T-cell (primary cell): ENCODE measurements at regions not wholly inside any gene's neighbourhood (a gene's known extent, or its start where the extent isn't known, plus 50 kb on each side); places are given as distances from the start of the nearest gene placed in this dataset.
"Not testable (repeated sequence)": the region's sequence is repeated elsewhere in the genome, so short reads cannot be mapped to it uniquely, and the experiment has no call there.

Source experiments
- ATAC-seq, 4 experiments: fragments of 200-7000 bp in 3 of 4; fragments of 150-1000 bp in 1 of 4; cut with Tn5 transposase; replicated peaks in 1 of 4; 1 replicate in 3 of 4; 2 replicates in 1 of 4; pipeline ENCODE4 v1.10.0; 2021; ENCODE audit warnings: moderate library complexity in 3 of 4, mild to moderate bottlenecking in 2 of 4, moderate number of reproducible peaks in 1 of 4
- CTCF ChIA-PET, 2 donors: fragments of 300-600 bp; sonication (Branson Sonifier 250); formaldehyde crosslinking; loops; one replicate each; lab custom pipeline; 2022; ENCODE audit warnings: antibody characterized with exemption in 2 of 2; lab: Charles Lee
- POLR2A ChIA-PET, 2 donors: fragments of 300-600 bp; sonication (Branson Sonifier 250); formaldehyde crosslinking; loops; one replicate each; lab custom pipeline; 2022; ENCODE audit warnings: antibody characterized with exemption in 2 of 2; lab: Charles Lee
- DNase-seq, 35 experiments: peaks; one replicate each; pipeline versions ENCODE4 v3.0.0 to v3.0.0-alpha.2; 2013 to 2023
- H3K27ac ChIP-seq: one replicate; pipeline ENCODE4 v1.5.1; 2013; ENCODE audit warnings: low read length
- H3K27me3 ChIP-seq, 2 experiments: replicated peaks in 1 of 2; 1 replicate in 1 of 2; 2 replicates in 1 of 2; pipeline versions ENCODE4 v1.6.1 to v1.7.0; 2013; ENCODE audit warnings: low read length in 1 of 2, mixed read lengths in 1 of 2; ENCODE audit not compliant: control insufficient read depth in 2 of 2, insufficient read depth in 2 of 2; ENCODE audit errors: extremely low read depth in 1 of 2
- H3K36me3 ChIP-seq, 2 donors: 1 replicate in 1 of 2; 2 replicates in 1 of 2; pipeline versions ENCODE4 v1.6.1 to v1.7.0; 2013; ENCODE audit warnings: low read length in 1 of 2; ENCODE audit not compliant: control insufficient read depth in 2 of 2, insufficient read depth in 1 of 2; ENCODE audit errors: extremely low read depth in 1 of 2
- H3K4me1 ChIP-seq, 2 experiments: 1 replicate in 1 of 2; 2 replicates in 1 of 2; pipeline versions ENCODE4 v1.6.1 to v1.7.0; 2013; ENCODE audit warnings: low read length in 2 of 2, mixed read lengths in 1 of 2; ENCODE audit not compliant: insufficient read depth in 2 of 2, control insufficient read depth in 1 of 2; ENCODE audit errors: extremely low read depth in 1 of 2
- H3K4me3 ChIP-seq, 2 donors: 1 replicate in 1 of 2; 2 replicates in 1 of 2; pipeline versions ENCODE4 v1.5.1 to v1.7.0; 2013; ENCODE audit warnings: mild to moderate bottlenecking in 2 of 2, low read length in 1 of 2, moderate library complexity in 1 of 2; ENCODE audit not compliant: control insufficient read depth in 1 of 2; ENCODE audit errors: extremely low read depth in 1 of 2
- H3K9me3 ChIP-seq: 2 replicates; pipeline ENCODE4 v1.7.0; 2013
- H3K27ac Mint-ChIP-seq, 2 donors: one replicate each; pipeline ENCODE4 v1.8.0; 2020 to 2021; ENCODE audit warnings: mild to moderate bottlenecking in 2 of 2, mixed read lengths in 2 of 2
- H3K27me3 Mint-ChIP-seq, 2 donors: one replicate each; pipeline ENCODE4 v1.8.0; 2021 to 2022; ENCODE audit warnings: mixed read lengths in 2 of 2
- H3K36me3 Mint-ChIP-seq: one replicate; pipeline ENCODE4 v1.8.0; 2021; ENCODE audit warnings: mixed read lengths
- H3K4me1 Mint-ChIP-seq, 3 donors: one replicate each; pipeline ENCODE4 v1.8.0; 2020 to 2022; ENCODE audit warnings: mixed read lengths in 3 of 3, mild to moderate bottlenecking in 1 of 3
- H3K4me3 Mint-ChIP-seq, 3 donors: one replicate each; pipeline ENCODE4 v1.8.0; 2020 to 2022; ENCODE audit warnings: mild to moderate bottlenecking in 3 of 3, mixed read lengths in 3 of 3, moderate library complexity in 3 of 3
- H3K9me3 Mint-ChIP-seq, 3 donors: one replicate each; pipeline ENCODE4 v1.8.0; 2020 to 2022; ENCODE audit warnings: mixed read lengths in 3 of 3
- WGBS: methylation state at CpG from one replicate; pipeline ENCODE4 v1.1.5; 2013; ENCODE audit warnings: missing lambda C conversion rate; ENCODE audit not compliant: insufficient coverage; 5-methylcytosine and 5-hydroxymethylcytosine counted together

DNA sequence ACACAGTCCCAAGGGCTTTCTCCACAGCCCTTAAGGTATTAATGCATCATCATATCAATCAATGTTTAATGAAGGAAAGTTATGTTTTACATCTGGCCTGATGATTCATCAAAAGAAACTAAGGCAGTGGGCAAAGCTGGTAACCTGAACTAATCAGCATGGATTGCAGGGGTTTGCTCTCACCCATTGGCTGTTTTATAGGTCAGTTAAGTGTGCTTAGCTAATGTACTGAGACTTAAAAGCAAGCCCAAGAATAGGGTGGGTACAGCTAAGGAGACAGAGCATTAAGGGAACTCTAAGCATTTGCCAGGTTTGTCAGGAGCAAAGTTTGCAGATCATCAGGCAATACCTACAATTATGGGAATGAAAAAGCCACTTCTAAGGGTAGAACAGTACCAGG lies 1247.6 kb downstream of the CDH8 start:
- Mint-ChIP-seq H3K4me3 (no peak overlapping the region), H3K27me3 (no peaks in the 10 kb centered on the region), H3K9me3 (peaks cover 5 to 37% (median 35%) of the 10 kb centered on the region in 3 donors), H3K27ac (no peak overlapping the region), H3K4me1 (no peaks in the 10 kb centered on the region), H3K36me3 (no peaks in the 10 kb centered on the region)
- POLR2A ChIA-PET, result no interaction called here
- Histone ChIP-seq H3K27me3 (no peaks in the 10 kb centered on the region), H3K27ac (no peak overlapping the region), H3K4me3 (no peak overlapping the region), H3K36me3 (no peaks in the 10 kb centered on the region), H3K4me1 (no peaks in the 10 kb centered on the region), H3K9me3 (no peaks in the 10 kb centered on the region)
- DNase-seq (no peak), ATAC-seq (no peak)
- CTCF ChIA-PET, result no interaction called here

DNA sequence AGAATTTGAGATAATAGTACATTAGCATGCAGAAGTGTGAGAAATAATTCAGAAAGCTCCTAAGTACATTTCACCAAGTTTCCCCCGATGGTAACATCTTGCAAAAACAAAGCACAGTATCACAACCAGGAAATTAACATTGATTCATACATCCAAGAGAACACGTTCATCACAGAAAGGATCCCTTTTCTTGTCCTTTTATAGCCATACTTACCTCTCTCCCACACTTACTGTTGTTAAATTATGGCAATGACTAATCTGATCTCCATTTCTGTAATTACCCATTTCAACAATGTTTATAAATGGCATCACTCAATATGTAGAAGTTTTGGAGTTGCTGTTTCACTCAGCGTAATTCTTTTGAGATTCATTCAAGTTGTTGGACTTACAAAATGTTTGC lies 1260.0 kb downstream of the CDH8 start:
- no peaks in the 10 kb centered on the region for H3K27me3 ChIP-seq
- H3K27ac Mint-ChIP-seq, result no peak overlapping the region
- peaks cover 14 to 37% (median 16%) of the 10 kb centered on the region in 3 donors for H3K9me3 Mint-ChIP-seq
- H3K4me1 Mint-ChIP-seq, result no peaks in the 10 kb centered on the region
- CTCF ChIA-PET, result no interaction called here
- POLR2A ChIA-PET, result no interaction called here
- no peak overlapping the region for H3K4me3 Mint-ChIP-seq
- no peaks in the 10 kb centered on the region for H3K9me3 ChIP-seq
- no peak for DNase-seq
- H3K4me3 ChIP-seq, result no peak overlapping the region
- ATAC-seq, result no peak
- H3K27me3 Mint-ChIP-seq, result no peaks in the 10 kb centered on the region
- H3K4me1 ChIP-seq, result no peaks in the 10 kb centered on the region
- H3K36me3 Mint-ChIP-seq, result no peaks in the 10 kb centered on the region
- 63% methylated on average over 2 of the region's 3 CpGs for WGBS
- H3K27ac ChIP-seq, result no peak overlapping the region
- H3K36me3 ChIP-seq, result no peaks in the 10 kb centered on the region

DNA sequence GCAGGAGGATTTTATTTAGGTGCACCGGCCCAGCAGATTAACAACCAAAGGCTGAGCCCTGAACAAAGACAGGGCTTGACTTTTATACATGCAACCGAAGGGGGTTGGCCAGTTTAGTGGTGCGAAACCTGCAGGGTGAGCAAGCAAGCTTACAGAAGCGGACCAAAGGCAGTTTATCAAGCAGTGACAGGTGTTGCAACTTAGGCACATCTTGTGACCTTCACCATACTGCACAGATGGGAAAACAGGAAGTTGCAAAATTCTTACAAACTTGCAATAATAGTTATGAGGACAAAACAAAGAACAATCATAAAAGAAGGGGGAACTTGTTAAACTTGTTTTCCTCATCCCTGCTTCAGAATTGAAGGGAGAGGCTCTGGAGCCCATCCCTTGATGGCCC lies 1265.1 kb downstream of the CDH8 start:
- Histone ChIP-seq H3K4me3 (no peak overlapping the region), H3K9me3 (no peaks in the 10 kb centered on the region), H3K27ac (no peak overlapping the region), H3K36me3 (no peaks in the 10 kb centered on the region), H3K27me3 (no peaks in the 10 kb centered on the region), H3K4me1 (no peaks in the 10 kb centered on the region)
- Mint-ChIP-seq H3K4me3 (no peak overlapping the region), H3K27me3 (no peaks in the 10 kb centered on the region), H3K27ac (no peak overlapping the region), H3K4me1 (no peaks in the 10 kb centered on the region), H3K9me3 (peaks cover 14 to 43% (median 28%) of the 10 kb centered on the region in 3 donors), H3K36me3 (no peaks in the 10 kb centered on the region)
- ChIA-PET CTCF (no interaction called here), POLR2A (no interaction called here)
- ATAC-seq (no peak), DNase-seq (no peak)
- WGBS, result 65% methylated on average over 2 of the region's 4 CpGs

DNA sequence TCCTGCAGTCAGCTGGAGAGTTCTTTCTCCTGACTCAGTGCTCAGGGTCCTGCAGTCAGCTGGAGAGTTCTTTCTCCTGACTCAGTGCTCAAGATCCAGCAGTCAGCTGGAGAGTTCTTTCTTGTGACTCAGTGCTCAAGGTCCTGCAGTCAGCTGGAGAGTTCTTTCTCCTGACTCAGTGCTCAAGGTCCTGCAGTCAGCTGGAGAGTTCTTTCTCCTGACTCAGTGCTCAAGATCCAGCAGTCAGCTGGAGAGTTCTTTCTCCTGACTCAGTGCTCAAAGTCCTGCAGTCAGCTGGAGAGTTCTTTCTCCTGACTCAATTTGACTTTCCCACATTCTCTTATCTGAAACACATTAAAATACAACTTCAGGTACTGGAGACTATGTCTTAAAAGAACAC lies 1265.9 kb downstream of the CDH8 start:
- ATAC-seq, H3K4me1 ChIP-seq, CTCF ChIA-PET, H3K4me3 Mint-ChIP-seq, DNase-seq, H3K9me3 ChIP-seq, H3K36me3 ChIP-seq, H3K27me3 ChIP-seq, POLR2A ChIA-PET, H3K27ac ChIP-seq, H3K27ac Mint-ChIP-seq, H3K27me3 Mint-ChIP-seq, H3K36me3 Mint-ChIP-seq, H3K4me3 ChIP-seq, H3K4me1 Mint-ChIP-seq: not testable (repeated sequence)
- H3K9me3 Mint-ChIP-seq, result peaks cover 17 to 46% (median 33%) of the 10 kb centered on the region in 3 donors

DNA sequence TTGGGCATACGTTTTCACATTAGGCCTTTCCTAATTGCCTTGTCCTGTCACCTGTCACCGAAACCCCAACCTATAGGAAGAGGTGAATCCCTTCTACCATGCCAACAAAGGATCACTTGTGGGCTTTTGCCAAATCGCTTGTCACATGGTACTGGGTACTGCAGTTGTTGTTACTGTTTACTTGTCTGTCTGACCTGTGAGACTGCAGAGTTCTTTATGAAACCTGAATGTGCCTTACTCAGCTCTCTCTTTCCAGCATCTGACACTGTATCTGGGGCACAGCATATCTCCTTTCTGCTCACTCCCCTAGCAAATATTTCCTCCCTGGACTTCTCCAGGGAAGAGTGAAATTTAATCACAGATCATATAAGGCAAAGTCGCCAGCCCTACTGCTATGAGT lies 1272.4 kb downstream of the CDH8 start:
- DNase-seq (no peak), ATAC-seq (no peak)
- WGBS, result 83% methylated on average over 1 of the region's 4 CpGs
- H3K4me3 ChIP-seq, result no peak overlapping the region
- Mint-ChIP-seq H3K4me3 (no peak overlapping the region), H3K27me3 (no peaks in the 10 kb centered on the region), H3K36me3 (no peaks in the 10 kb centered on the region), H3K27ac (no peak overlapping the region), H3K4me1 (no peaks in the 10 kb centered on the region), H3K9me3 (peaks cover 9 to 47% (median 32%) of the 10 kb centered on the region in 3 donors)
- no peaks in the 10 kb centered on the region for H3K4me1 ChIP-seq
- ChIA-PET CTCF (no interaction called here), POLR2A (no interaction called here)
- H3K27ac ChIP-seq, result no peak overlapping the region
- no peaks in the 10 kb centered on the region for H3K36me3 ChIP-seq
- H3K27me3 ChIP-seq, result no peaks in the 10 kb centered on the region
- H3K9me3 ChIP-seq, result no peaks in the 10 kb centered on the region

DNA sequence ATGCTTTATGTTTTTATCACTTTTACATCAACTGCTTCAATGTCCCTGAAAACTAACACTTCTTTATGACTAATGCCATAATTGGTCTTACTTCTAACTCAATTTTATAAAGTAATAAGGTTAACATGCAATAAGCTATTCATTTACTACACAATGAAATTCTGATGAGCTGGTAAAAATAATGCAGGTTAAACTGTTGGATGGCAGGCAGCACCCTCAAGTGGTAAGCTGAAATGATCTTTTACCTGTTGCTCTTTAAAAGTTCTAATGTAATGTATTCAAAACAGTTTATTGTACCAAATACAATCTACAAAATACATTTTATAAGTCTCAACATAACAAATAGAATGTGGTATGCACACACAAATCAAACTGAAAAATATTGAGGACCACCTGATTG lies 1280.3 kb downstream of the CDH8 start:
- ChIA-PET CTCF (no interaction called here), POLR2A (no interaction called here)
- peaks cover 4 to 20% (median 12%) of the 10 kb centered on the region in 3 donors for H3K9me3 Mint-ChIP-seq
- H3K27me3 Mint-ChIP-seq, result no peaks in the 10 kb centered on the region
- ATAC-seq (no peak), DNase-seq (no peak)
- H3K4me3 Mint-ChIP-seq, result no peak overlapping the region
- Histone ChIP-seq H3K27ac (no peak overlapping the region), H3K4me1 (no peaks in the 10 kb centered on the region), H3K4me3 (no peak overlapping the region), H3K9me3 (peaks cover 2% of the 10 kb centered on the region), H3K27me3 (no peaks in the 10 kb centered on the region), H3K36me3 (no peaks in the 10 kb centered on the region)
- H3K36me3 Mint-ChIP-seq, result no peaks in the 10 kb centered on the region
- H3K27ac Mint-ChIP-seq, result no peak overlapping the region
- H3K4me1 Mint-ChIP-seq, result no peaks in the 10 kb centered on the region

DNA sequence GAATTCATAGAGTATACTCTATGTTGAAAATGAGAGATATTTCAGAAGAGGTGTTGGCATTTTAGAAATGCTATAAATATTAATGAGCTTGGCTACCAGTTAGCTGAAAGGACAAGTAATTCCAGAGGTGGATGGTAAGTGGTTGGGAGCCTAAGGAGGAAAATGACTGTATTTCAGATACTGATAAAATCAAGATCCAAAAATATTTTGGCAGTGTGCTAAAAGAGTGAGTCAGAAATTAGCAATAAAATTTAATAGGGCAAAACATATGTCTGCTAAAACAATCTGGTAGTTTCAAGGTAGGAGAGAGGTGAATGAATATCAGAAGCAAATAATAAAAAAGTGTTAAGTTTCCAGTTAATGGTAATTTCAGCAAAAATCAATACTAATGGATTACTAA lies 1287.9 kb downstream of the CDH8 start:
- no peaks in the 10 kb centered on the region for H3K36me3 ChIP-seq
- no peak overlapping the region for H3K4me3 ChIP-seq
- CTCF ChIA-PET, result no interaction called here
- no peak overlapping the region for H3K4me3 Mint-ChIP-seq
- H3K27ac Mint-ChIP-seq, result no peak overlapping the region
- no peaks in the 10 kb centered on the region for H3K27me3 ChIP-seq
- no peaks in the 10 kb centered on the region for H3K4me1 ChIP-seq
- no peak overlapping the region for H3K27ac ChIP-seq
- H3K4me1 Mint-ChIP-seq, result no peaks in the 10 kb centered on the region
- H3K36me3 Mint-ChIP-seq, result no peaks in the 10 kb centered on the region
- no peaks in the 10 kb centered on the region for H3K27me3 Mint-ChIP-seq
- peaks cover 25 to 51% (median 34%) of the 10 kb centered on the region in 3 donors for H3K9me3 Mint-ChIP-seq
- H3K9me3 ChIP-seq, result peaks cover 2% of the 10 kb centered on the region
- DNase-seq (no peak), ATAC-seq (no peak)
- POLR2A ChIA-PET, result no interaction called here
